Myocyte (in vitro differentiated cells): ENCODE measurements at regions not wholly inside any gene's neighbourhood (a gene's known extent, or its start where the extent isn't known, plus 50 kb on each side); places are given as distances from the start of the nearest gene placed in this dataset.

ENCODE experiments used
- DNase-seq: peaks from one replicate; pipeline ENCODE4 v3.0.0-alpha.2; 2012; ENCODE audit warnings: low read depth

DNA sequence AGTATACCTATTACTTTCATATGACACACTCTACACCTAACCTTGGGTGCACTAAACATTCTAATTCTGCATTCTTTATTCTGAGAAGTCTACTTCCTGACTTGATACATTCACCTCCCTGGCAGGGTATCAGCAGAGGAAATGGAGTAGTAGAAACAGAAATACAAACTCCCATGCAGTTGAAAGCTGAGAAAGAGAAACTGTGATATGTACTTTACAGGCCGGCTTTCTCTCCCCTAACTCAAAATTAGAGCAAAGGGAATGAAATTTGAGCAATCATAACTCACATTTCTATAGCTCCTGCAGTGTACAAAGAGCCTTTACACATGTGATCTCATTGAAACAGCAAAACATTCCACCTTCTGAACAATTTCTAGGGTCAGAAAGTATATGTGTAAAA, 135.5 kb upstream of the COL8A1 start:
- DNase-seq, result no peak

DNA sequence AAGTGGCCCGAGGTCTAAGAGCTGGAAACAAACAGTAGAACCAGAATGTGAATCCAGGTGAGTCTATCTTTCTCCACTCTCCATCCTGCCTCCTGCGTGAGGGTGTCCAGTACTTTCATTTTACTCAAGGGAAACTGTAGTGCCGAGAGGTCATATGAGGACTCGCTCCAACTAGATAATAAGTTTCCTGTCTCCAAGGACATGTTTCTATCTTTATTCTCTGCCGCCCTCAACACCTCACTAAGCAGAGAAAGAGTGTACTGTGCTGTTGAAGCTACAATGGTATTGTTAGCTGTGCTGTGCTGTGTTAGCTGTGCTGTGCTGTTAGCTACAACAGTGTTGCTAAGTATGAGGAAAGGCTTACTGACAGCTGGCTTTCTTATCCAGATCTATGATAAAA, 137.9 kb upstream of the COL8A1 start:
- DNase-seq, result no peak

DNA sequence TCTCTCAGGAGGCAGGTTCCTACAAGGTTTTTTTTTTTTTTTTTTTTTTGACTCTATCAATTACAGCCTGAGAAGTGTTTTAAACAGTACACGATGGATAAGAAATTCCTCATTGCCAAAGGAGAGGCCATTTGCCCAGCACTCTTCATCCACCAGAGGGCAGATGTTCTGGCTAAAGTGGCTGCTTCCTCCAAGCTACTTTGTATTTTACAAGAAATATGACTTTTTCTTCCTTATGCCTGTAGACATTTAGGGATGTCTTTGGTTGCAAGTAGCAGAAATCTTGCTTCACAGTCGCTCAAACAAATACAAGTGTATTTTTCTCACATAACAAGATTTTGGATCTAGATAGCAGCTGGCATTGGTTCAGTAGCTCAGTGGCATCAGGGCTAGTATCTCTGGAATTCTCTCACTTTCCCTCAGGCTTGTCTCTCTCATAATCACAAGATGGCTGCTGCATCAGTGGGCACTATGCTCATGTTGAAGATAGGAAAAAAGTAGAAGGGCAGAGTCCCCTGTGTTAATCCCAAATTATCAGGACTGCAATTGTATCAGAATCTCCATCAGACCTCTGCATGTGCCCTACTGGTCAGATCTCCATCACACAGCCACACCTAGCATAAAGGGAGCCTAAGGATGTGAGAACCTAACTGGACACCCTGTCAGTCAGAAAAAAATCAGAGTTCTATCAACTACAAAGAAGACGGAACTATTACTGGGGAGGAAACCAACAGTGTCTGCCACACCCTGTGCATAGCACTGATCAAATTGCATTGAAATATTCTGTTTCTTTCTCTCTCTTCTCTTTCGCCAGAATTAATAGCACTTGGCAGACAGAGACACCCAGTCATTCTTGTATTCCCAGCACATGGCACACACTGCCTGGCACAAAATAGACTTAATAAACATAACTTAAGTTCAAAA, 138.9 kb upstream of the COL8A1 start:
- DNase-seq, result peak; percentile 70

DNA sequence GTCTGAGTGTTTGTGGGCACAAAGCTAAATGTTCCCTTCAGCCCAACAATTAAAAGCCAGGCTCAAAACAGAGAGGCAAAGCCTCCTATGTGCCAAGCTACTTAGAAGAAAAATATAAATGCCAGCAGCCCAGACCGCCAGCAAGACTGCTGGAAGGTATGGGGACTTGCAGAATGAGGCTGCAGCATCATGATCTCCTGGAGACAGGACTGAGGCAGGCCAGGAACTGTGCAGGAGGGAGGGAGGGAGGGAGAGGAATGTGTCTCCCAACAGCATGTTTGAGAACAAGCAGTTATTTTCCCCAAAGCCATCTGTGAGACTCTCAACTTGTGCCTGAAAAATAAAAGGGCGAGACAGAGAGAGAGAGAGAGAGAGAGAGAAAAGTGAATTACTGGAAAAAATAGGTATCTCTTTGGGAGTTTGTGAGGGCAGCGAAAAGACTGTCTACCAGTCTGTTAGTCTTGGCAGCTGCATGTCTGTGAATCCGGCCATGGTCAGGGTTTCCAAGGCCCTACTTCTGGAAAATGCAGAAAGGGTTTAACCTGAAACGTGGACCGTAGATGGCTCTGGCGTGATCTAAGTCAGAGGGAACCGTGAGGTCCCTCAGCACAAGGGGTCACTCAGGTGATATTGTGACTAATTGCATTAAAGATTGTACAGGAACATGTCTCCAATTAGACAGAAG, 139.7 kb upstream of the COL8A1 start:
- no peak for DNase-seq

DNA sequence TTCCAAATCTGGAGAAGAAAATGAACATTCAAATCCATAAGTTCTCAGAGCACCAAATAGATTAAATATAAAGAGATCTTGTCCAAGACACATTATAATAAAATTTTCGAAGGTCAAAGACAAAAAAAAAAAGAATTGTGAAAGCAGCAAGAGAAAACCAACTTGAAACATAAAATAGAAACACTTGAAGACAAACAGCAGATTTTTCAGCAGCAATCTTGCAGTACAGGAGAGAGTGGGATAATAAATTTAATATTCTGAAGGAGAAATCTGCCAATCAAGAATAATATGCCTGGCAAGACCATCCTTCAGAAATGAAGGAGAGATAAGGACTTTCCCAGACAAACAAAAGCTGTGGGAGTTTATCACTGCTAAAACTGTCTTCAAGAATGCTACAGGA, 150.5 kb upstream of the COL8A1 start:
- DNase-seq, result no peak

DNA sequence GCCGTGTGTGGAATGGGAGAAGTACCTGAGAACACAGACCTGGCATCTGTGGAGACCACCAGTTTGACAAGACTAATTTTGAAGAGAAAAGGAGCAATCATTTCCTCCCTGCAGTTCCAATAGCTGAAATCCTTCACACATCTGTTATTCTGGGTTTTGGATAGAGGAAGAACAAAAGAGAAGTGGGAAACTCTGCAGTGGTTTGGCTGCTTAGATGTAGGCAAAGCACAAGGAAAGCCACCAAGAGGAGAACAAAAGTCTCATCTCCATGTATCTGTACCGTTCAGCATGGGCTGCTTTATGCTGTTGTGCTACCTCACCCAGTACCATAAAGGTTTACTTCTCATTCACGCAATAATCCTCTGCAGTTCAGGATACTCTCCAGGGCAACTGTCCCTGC, 153.1 kb upstream of the COL8A1 start:
- no peak for DNase-seq

DNA sequence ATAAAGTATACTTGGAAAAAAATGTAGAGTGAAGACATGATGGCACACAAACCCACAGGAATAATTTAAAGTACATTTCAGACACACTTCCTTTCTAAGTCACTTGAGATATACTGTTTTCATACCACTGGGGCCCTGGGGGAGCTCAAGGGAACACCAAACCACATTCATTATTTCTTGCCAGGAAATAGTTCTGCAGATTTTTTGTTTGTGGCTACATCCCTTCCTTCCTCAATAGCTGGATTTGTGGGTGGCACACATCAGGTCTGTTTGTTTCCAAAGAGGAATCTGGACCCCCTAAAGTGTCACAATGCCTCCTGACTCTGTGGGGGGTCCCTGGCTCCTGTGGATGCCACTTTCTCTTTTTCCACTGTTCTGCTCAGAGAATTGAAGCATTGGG, 153.5 kb upstream of the COL8A1 start:
- DNase-seq, result no peak

DNA sequence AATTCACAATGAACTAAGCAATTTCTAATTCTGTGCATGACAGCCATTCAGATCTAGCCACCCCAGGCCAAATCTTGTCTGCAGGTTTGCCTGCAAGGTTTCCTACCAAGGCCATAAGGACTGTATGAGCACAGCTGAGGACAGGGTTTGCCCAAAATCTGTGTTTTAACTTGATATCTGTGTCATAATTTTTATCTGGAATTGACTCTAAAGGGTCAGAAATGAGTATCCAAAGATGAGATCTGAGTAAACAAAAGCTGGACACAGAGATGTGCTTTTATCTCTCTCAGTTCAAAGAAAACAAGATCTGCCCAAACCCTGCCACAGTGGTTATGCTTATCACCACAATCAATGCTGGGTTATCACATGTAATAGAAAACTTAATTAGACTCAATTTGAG, 154.6 kb upstream of the COL8A1 start:
- DNase-seq, result no peak

DNA sequence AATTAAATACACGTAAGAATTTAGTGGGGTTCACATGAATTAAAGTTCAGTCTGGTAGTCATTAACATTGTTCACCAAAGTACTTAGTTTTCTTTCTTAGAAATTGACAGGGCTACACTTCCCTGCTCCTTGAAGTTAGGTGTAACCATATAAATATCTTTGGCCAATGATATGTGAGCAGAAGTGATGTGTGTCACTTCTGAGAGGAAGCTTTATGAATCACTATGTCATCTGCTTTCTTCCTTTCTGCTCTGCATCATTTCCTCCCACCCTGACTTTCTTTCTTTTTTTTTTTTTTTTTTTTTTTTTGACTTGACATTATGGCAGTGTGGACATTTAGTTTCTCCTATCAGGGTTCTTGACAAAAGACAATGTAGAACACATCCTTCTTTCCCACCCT, 156.2 kb upstream of the COL8A1 start:
- no peak for DNase-seq

DNA sequence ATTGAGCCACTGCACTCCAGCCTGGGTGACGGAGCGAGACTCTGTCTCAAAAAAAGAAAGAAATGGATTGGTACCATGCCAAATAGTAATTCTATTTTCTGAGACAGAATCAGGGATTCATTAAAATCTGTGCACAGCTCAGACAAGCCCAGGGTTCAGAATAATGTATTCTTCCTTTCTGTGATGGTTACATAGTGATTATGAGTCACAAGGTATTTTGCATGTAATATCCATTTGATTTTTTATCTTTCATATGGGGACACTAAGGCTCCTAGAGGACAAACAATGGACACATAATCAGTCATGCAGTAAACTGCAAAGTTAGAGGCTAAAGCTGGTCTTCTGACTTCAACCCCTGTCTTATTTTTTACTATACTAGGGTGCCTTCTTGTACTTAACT, 156.8 kb upstream of the COL8A1 start:
- DNase-seq, result no peak

DNA sequence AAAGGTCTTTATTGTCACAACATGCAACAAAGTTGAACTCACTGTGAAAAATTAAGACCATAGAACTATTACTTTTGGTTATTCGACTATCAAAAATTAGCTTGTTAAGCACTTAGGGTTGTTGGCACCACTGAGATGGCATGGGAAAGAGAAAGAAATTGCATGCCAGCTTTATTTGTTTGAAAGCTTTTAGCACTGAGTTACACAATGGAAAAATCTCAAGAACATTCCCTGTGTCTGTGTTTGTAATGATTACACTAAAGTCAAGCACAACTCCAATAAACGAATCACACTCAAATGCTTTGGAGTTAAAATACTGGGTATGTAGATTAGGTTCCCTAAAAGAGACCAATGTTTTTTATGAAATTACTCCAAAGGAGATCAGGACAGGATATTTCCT, 158.6 kb upstream of the COL8A1 start:
- no peak for DNase-seq

DNA sequence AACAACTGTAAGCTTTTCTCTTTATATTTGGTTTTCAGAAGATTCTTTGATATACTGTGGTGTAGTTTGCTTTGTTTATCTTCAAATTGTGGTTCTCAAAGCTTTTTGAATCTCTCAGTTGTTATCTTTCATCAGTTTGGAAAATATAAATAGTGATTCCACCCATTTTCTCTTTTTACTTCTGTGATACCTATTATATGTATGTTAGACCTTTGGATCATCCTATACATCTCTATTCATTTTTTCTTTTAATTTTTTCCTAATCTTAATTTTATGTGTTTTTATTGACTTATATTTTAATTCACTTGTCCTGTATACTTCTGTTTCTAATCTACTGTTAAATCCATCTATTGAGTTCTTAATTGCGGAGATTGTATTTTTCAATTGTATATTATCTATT, 160.7 kb upstream of the COL8A1 start:
- no peak for DNase-seq

DNA sequence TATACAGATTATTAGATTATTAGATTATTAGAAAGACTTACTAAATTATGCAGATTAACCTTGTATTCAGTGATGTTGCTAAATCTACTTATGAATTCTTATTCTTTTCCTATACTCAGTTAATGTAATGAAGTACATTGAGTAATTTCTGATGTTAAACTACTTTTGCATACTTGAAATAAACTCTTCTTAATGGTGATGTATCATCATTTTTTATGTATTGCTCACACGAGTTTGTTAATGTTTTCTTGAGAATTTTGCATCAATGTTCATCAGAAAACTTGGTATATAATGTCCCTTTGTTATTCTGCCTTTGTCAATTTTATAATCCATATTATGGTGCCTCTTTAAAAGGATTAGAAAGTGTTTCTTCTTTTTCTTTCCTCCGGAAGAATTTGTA, 163.2 kb upstream of the COL8A1 start:
- DNase-seq, result no peak

DNA sequence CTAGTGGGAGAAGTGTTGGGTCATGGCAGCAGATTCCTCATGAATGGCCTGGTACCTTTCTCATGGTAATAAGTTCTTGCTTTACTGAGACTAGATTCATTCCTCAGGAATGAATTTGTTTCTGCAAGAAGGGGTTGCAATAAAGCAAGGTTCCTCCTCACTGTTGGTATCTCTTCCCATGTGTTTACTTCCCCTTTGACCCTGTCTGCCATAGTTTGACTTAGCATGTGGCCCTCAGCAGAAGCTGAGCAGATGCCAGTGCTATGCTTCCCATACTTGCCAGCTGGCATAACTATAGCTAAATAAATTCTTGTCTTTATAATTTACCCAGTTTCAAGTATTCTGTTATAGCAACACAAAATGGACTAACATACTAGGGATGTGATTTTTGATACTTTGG, 163.6 kb upstream of the COL8A1 start:
- DNase-seq, result no peak

DNA sequence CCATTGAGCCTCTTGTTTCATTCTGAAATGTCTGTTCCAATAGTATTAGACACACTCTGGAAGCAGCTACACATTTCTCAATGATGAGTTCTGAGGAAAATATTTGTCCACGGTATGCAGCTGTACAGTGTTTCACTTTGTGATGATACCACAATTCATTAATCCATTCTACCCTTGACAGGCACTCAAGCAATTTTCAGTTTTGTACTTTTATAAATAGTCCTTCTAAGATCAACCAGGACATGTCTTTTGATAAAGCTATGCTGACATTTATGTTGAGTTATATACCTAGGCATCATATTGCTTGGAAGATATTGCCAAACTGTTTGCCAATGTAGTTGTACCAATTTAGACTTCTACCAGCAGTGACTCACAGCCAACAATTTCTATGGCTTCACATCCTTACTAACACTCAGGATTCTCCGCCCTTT, 165.1 kb upstream of the COL8A1 start:
- DNase-seq, result peak; percentile 56

DNA sequence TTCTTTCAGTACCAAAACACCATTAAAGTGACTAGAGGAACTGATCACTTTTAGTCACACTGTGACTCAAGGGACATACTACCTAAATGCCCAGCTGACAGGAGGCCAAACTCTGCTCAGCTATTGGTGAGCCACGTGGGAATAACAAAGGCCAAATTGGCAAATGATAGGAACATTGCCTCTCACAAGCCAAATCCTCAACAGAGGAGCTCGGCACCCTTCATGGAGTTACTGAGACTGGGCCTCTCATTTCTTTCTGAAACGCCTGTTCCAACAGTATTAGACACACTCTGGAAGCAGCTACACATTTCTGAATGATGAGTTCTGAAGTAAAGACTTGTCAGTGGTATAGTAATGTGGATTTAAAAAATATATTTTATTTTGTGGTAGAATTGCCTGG, 166.0 kb upstream of the COL8A1 start:
- DNase-seq, result no peak

DNA sequence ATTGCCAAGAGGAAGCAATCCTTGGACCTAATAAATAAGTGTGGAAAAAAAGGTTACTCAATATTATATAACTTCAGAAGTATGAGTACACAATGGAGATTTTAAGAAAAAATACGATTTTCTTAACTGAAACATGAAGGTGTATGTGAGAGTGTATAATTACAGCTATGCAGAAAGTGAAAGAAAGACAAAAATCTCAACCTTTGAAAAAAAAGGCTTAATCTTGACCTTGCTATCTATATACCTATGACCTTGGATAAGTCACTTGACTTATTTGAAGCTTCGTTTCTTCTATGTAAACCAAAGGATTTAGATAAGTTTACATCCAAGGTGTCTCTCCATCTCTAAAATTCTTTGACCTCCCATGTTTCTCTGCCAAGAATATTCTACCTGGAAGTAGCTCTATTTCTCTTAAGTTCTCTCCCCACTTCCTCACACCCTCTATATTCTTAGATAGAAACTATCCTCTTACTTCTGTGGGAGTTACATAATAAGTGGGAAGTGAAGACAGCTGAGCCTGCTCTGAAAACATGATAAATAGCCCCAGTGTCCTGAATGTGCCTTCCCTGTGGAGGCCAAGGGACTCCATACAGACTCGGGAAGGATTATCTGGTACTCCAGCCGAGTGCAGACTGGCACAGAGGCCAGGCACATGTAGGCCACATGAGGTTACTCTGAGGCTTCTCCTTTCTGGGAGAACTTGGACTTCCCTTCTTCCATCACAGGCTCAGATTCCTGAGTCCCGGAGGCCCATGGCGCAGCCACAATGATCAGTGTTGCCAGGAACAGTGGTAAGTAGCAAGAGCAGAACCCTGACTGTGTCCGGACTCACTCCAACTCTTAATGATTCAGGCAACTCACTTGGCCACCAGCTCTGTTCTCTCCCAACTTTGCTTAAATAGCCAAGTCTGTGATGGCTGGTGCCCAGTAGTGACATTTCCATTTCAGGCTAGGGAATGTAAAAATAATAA, 166.8 kb upstream of the COL8A1 start:
- no peak for DNase-seq

DNA sequence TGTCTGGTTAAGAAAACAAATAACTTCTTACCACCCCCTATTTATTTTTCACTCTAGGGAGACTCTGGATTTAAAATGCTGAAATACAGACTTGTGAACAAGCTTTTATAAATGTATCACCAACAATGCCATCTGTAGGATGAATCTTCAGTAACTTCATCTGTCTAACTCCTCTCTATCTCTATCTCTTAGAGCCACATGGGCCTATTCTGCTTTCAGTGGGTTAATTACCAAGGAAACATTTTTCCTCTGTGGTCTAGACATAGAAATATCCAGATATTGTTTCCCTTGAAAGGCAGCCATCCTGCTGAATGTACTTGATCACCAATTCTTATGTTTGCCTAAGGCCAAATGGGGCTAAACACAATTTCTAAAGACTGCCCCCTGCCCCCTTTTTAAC, 167.6 kb upstream of the COL8A1 start:
- DNase-seq, result no peak

DNA sequence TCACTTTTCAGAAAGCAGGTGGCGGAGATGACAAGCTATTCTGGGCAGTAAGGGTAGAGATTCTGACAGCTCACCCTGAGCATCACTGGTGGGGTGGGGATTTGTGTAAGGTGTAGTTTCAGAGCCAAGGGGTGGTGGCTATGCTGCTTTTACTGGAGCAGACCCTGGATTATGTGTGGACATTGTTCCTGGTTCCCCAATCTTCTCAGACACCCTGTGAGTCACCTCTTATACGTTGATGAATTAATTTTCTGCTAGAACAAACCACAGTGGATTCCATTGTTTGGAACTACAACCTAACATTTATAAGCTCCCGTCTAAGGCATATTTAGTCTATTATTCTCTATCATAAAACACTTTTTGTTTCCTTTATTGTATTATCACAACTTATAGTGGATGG, 169.5 kb upstream of the COL8A1 start:
- no peak for DNase-seq

DNA sequence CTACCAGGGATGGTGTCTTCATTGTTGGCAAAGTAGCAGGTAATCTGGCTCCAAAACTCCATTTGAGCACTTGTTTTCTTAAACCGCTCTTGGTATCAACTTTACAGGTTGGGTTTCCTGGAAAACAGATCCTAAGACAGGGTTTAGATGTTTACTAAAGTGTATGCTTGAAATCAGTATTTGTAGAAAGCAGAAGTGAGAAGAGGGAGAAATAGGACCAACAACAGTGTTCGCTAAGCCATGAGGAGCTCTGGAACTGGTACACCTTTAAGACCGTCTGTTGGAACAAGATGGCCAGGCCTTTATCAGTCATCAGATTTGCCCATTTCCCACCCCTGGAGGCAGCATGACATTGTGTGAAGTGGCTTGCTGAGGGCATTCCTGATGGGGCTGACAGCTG, 171.0 kb upstream of the COL8A1 start:
- peak; percentile 42 for DNase-seq

DNA sequence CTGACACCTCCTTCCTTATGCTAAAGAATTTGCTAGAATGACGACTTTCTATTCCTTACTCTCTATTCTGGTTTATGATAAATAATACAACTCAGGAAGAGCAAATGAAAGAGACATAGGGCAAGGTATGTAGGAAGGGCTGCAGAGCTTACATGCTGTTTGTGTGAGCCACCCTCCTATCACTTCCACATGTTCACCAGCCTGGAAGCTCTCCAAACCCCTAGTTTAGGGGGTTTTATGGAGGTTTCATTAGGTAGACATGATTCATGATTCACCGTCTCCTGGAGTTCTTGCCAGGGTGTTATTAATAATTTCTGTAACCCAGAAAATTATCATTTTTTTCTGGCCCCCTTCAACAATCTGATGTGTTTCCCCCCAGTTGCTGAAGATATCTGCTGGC, 172.1 kb upstream of the COL8A1 start:
- DNase-seq, result no peak

DNA sequence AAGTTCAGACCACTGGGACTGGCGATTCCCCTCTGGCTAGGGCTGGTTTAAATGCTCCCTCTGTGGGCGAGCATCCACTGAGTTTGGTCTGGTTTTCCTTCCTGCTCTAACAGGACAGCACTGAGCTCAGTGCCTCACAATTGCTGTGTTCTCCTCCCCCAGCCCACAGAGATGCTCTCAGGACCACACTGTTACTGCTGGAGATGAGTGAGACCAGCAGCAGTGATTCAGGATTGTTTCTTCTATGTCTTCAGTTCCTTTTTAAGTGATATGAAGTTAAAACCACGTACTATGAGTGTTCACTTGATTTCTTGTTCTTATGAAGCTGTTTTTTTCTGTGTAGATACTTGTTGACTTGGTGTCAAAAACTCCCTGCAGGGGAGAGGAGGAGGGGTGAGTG, 180.4 kb upstream of the COL8A1 start:
- DNase-seq, result no peak
